ENCODE measurements at regions not wholly inside any gene's neighbourhood (a gene's known extent, or its start where the extent isn't known, plus 50 kb on each side); places are given as distances from the start of the nearest gene placed in this dataset.

- TF ChIP-seq, protein P1, sequence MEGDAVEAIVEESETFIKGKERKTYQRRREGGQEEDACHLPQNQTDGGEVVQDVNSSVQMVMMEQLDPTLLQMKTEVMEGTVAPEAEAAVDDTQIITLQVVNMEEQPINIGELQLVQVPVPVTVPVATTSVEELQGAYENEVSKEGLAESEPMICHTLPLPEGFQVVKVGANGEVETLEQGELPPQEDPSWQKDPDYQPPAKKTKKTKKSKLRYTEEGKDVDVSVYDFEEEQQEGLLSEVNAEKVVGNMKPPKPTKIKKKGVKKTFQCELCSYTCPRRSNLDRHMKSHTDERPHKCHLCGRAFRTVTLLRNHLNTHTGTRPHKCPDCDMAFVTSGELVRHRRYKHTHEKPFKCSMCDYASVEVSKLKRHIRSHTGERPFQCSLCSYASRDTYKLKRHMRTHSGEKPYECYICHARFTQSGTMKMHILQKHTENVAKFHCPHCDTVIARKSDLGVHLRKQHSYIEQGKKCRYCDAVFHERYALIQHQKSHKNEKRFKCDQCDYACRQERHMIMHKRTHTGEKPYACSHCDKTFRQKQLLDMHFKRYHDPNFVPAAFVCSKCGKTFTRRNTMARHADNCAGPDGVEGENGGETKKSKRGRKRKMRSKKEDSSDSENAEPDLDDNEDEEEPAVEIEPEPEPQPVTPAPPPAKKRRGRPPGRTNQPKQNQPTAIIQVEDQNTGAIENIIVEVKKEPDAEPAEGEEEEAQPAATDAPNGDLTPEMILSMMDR (IDR thresholded peaks at IDR 0.05) = no peak
- TF ChIP-seq POLR2AphosphoS5 (IDR thresholded peaks at IDR 0.05) = no peak
These were observed 1226.7 kb upstream of the LRRN3 start for GRCh38 chr7:109864230-109864629.
